ENCODE measurements at regions not wholly inside any gene's neighbourhood (a gene's known extent, or its start where the extent isn't known, plus 50 kb on each side); places are given as distances from the start of the nearest gene placed in this dataset.

GRCh38 chr2:111634995-111635538 lies 248.9 kb downstream of the ANAPC1 start:
- Histone ChIP-seq H4K20me1 (ENCODE audit: control insufficient read depth, insufficient read depth, low read length, poor library complexity, severe bottlenecking) (no peaks in the 10 kb centered on the region), H3K9me3 (ENCODE audit: control extremely low read depth in 1 of 3, control insufficient read depth in 2 of 3, insufficient read depth in 1 of 3, low read length in 2 of 3) (peaks cover 0 to 7% (median 0%) of the 10 kb centered on the region in 3 donors), H3K4me1 (ENCODE audit: control insufficient read depth in 2 of 2, insufficient read depth in 2 of 2, low read length in 2 of 2) (no peaks in the 10 kb centered on the region), H3K36me3 (replicated peaks in 1 of 2; ENCODE audit: control extremely low read depth in 1 of 2, control insufficient read depth in 1 of 2, extremely low read depth in 1 of 2, insufficient read depth in 2 of 2, low read length in 1 of 2) (no peaks in the 10 kb centered on the region), H3K79me2 (ENCODE audit: control insufficient read depth, insufficient read depth, low read length) (no peaks in the 10 kb centered on the region), H3K27ac (ENCODE audit: low read length in 2 of 2) (no peak overlapping the region), H3K4me2 (replicated peaks; ENCODE audit: low read depth, low read length, poor library complexity, severe bottlenecking) (no peak overlapping the region), H2AFZ (ENCODE audit: insufficient read depth, low read depth, low read length, poor library complexity, severe bottlenecking) (no peak overlapping the region), H3K9ac (ENCODE audit: low read length) (no peak overlapping the region), H3K27me3 (replicated peaks in 1 of 4; ENCODE audit: control extremely low read depth in 1 of 4, control insufficient read depth in 3 of 4, insufficient read depth in 4 of 4, low read length in 3 of 4) (peaks cover 0 to 2% (median 0%) of the 10 kb centered on the region in 4 experiments), H3K4me3 (ENCODE audit: control extremely low read depth in 1 of 5, extremely low read depth in 1 of 5, insufficient read depth in 1 of 5, low read depth in 2 of 5, low read length in 4 of 5) (no peak overlapping the region)
- Mint-ChIP-seq H3K9me3 (ENCODE audit: insufficient read depth) (peaks cover 3% of the 10 kb centered on the region), H3K4me1 (no peaks in the 10 kb centered on the region), H3K27me3 (peaks cover 3% of the 10 kb centered on the region), H3K27ac (no peak overlapping the region), H3K4me3 (no peak overlapping the region)
- ChIA-PET POLR2A (no interaction called here), CTCF (no interaction called here)
- WGBS (ENCODE audit: insufficient coverage): 100% methylated on average over 1 of the region's 4 CpGs
- ATAC-seq (ENCODE audit: low read depth) (no peak), DNase-seq (no peak)
- TF ChIP-seq EZH2 (IDR thresholded peaks at IDR 0.05; ENCODE audit: borderline replicate concordance, insufficient read depth, low read depth, low read length, poor library complexity, severe bottlenecking) (no peak), CTCF (IDR thresholded peaks at IDR 0.05) (no peak)
- intact Hi-C loops (cut with micrococcal nuclease): no loop called here

GRCh38 chr2:111636905-111637304 lies 247.1 kb downstream of the ANAPC1 start:
- no peak overlapping the region for H3K4me3 Mint-ChIP-seq
- intact Hi-C loops (cut with micrococcal nuclease): no loop called here
- CTCF ChIA-PET: no interaction called here

More at GRCh38 chr2:111636905-111637304, 247.1 kb downstream of the ANAPC1 start:
- Mint-ChIP-seq H3K4me1 (no peaks in the 10 kb centered on the region), H3K27ac (no peak overlapping the region), H3K27me3 (peaks cover 11% of the 10 kb centered on the region), H3K9me3 (ENCODE audit: insufficient read depth) (no peaks in the 10 kb centered on the region)
- WGBS (ENCODE audit: insufficient coverage): 100% methylated on average over 1 of the region's 5 CpGs
- Histone ChIP-seq H4K20me1 (ENCODE audit: control insufficient read depth, insufficient read depth, low read length, poor library complexity, severe bottlenecking) (no peaks in the 10 kb centered on the region), H3K4me1 (ENCODE audit: control insufficient read depth in 2 of 2, insufficient read depth in 2 of 2, low read length in 2 of 2) (no peaks in the 10 kb centered on the region), H3K4me2 (replicated peaks; ENCODE audit: low read depth, low read length, poor library complexity, severe bottlenecking) (no peak overlapping the region), H3K9me3 (ENCODE audit: control extremely low read depth in 1 of 3, control insufficient read depth in 2 of 3, insufficient read depth in 1 of 3, low read length in 2 of 3) (no peaks in the 10 kb centered on the region), H3K36me3 (replicated peaks in 1 of 2; ENCODE audit: control extremely low read depth in 1 of 2, control insufficient read depth in 1 of 2, extremely low read depth in 1 of 2, insufficient read depth in 2 of 2, low read length in 1 of 2) (no peaks in the 10 kb centered on the region), H3K27me3 (replicated peaks in 1 of 4; ENCODE audit: control extremely low read depth in 1 of 4, control insufficient read depth in 3 of 4, insufficient read depth in 4 of 4, low read length in 3 of 4) (peaks cover 0 to 2% (median 0%) of the 10 kb centered on the region in 4 experiments), H3K79me2 (ENCODE audit: control insufficient read depth, insufficient read depth, low read length) (no peaks in the 10 kb centered on the region), H3K27ac (ENCODE audit: low read length in 2 of 2) (no peak overlapping the region), H3K4me3 (ENCODE audit: control extremely low read depth in 1 of 5, extremely low read depth in 1 of 5, insufficient read depth in 1 of 5, low read depth in 2 of 5, low read length in 4 of 5) (no peak overlapping the region), H3K9ac (ENCODE audit: low read length) (no peak overlapping the region), H2AFZ (ENCODE audit: insufficient read depth, low read depth, low read length, poor library complexity, severe bottlenecking) (no peak overlapping the region)
- no peak for TF ChIP-seq EZH2 (IDR thresholded peaks at IDR 0.05; ENCODE audit: borderline replicate concordance, insufficient read depth, low read depth, low read length, poor library complexity, severe bottlenecking)
- no peak for TF ChIP-seq CTCF (IDR thresholded peaks at IDR 0.05)
- DNase-seq (no peak), ATAC-seq (ENCODE audit: low read depth) (no peak)
- POLR2A ChIA-PET: no interaction called here
